ENCODE measurements at regions not wholly inside any gene's neighbourhood (a gene's known extent, or its start where the extent isn't known, plus 50 kb on each side); places are given as distances from the start of the nearest gene placed in this dataset.
A peak's percentile ranks its signal among the peaks of the same experiment; 100 is the strongest.

- TF ChIP-seq CTCF (IDR thresholded peaks at IDR 0.05), result no peak
- Histone ChIP-seq H3K9me3 (no peaks in the 10 kb centered on the region), H3K4me1 (no peaks in the 10 kb centered on the region), H3K36me3 (no peaks in the 10 kb centered on the region), H3K4me3 (no peak overlapping the region), H3K27me3 (no peaks in the 10 kb centered on the region), H3K27ac (no peak overlapping the region)
- peak in 1 of 2 donors; percentile 53 for DNase-seq (ENCODE audit: low spot score in 2 of 2)
- intact Hi-C loops (cut with DNase I), result no loop called here
Observed at GRCh38 chr2:46829231-46829995, 86.2 kb downstream of the MCFD2 start.

GRCh38 chr2:46828491-46829230, 86.9 kb downstream of the MCFD2 start:
- no peaks in the 10 kb centered on the region for H3K36me3 ChIP-seq
- intact Hi-C loops (cut with DNase I), result no loop called here
- H3K4me3 ChIP-seq, result no peak overlapping the region
- no peak for TF ChIP-seq CTCF (IDR thresholded peaks at IDR 0.05)
- H3K27ac ChIP-seq, result no peak overlapping the region
- no peaks in the 10 kb centered on the region for H3K9me3 ChIP-seq
- no peaks in the 10 kb centered on the region for H3K27me3 ChIP-seq
- peak in 1 of 2 donors; percentile 28 for DNase-seq (ENCODE audit: low spot score in 2 of 2)
- no peaks in the 10 kb centered on the region for H3K4me1 ChIP-seq

- no peak overlapping the region for H3K27ac ChIP-seq
- H3K27me3 ChIP-seq, result no peaks in the 10 kb centered on the region
- intact Hi-C loops (cut with DNase I), result no loop called here
- H3K36me3 ChIP-seq, result no peaks in the 10 kb centered on the region
- DNase-seq (ENCODE audit: low spot score in 2 of 2), result no peak
- no peak overlapping the region for H3K4me3 ChIP-seq
- H3K9me3 ChIP-seq, result no peaks in the 10 kb centered on the region
- no peak for TF ChIP-seq CTCF (IDR thresholded peaks at IDR 0.05)
- H3K4me1 ChIP-seq, result no peaks in the 10 kb centered on the region
Observed at GRCh38 chr2:46828135-46828438, 87.5 kb downstream of the MCFD2 start.

DNA sequence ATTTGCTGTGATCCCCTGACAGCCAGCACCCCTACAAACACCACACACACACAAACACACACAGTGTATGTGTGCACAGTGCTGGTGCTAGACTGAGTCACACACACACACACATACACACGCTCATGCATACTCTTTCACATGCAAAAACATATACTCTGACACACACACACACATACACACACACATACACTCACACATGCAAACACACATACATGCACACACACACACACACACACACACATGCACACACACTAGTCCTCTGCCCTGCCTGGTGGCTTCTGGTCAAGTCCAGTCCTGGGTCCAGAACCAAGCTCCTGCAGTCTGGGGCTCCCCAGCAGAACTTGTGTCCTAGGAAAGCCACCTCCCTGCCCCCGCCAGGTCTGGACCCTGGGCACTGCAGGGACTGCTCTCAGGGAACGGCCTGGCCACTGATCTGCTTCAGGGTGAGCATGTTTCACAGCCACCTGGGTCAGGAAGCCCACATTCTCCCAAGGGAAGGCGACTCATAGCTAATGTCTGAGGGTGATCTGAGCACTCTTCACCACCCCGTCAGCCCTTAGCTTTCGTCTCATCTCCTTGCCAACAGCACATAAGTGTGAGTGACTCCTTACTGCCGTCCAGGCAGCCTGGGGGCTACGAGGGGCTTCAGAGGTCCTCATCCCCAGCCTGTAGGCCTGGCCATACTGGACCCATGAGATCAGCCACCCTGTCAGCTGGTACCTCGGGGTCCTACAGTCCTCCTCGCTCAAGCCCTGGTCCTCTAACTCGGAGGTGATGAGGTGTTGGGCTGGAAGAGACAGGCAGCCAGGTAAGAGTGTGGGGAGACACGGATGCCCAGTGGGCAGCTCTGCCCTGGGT, 88.1 kb downstream of the MCFD2 start:
- Histone ChIP-seq H3K27me3 (no peaks in the 10 kb centered on the region), H3K4me1 (no peaks in the 10 kb centered on the region), H3K4me3 (no peak overlapping the region), H3K9me3 (no peaks in the 10 kb centered on the region), H3K27ac (no peak overlapping the region), H3K36me3 (no peaks in the 10 kb centered on the region)
- DNase-seq (ENCODE audit: low spot score in 2 of 2), result peak in 1 of 2 donors; percentile 31
- no peak for TF ChIP-seq CTCF (IDR thresholded peaks at IDR 0.05)
- intact Hi-C loops (cut with DNase I), result no loop called here

- Histone ChIP-seq H3K27ac (no peak overlapping the region), H3K36me3 (no peaks in the 10 kb centered on the region), H3K4me1 (no peaks in the 10 kb centered on the region), H3K9me3 (no peaks in the 10 kb centered on the region), H3K4me3 (no peak overlapping the region), H3K27me3 (no peaks in the 10 kb centered on the region)
- TF ChIP-seq CTCF (IDR thresholded peaks at IDR 0.05), result no peak
- peak in 1 of 2 donors; percentile 56 for DNase-seq (ENCODE audit: low spot score in 2 of 2)
- intact Hi-C loops (cut with DNase I), result no loop called here
Observed at GRCh38 chr2:46826569-46827245, 88.9 kb downstream of the MCFD2 start.

Measured in ascending aorta (tissue), 2 donors.